ES-I3 (cell line): ENCODE measurements at regions not wholly inside any gene's neighbourhood (a gene's known extent, or its start where the extent isn't known, plus 50 kb on each side); places are given as distances from the start of the nearest gene placed in this dataset.
"Not testable (repeated sequence)": the region's sequence is repeated elsewhere in the genome, so short reads cannot be mapped to it uniquely, and the experiment has no call there.

ENCODE experiments used
- H3K36me3 ChIP-seq: 2 replicates; pipeline ENCODE4 v1.6.1; 2013; ENCODE audit warnings: mild to moderate bottlenecking, low read length, control low read depth, moderate library complexity; ENCODE audit not compliant: insufficient read depth
- H3K4me1 ChIP-seq: 2 replicates; pipeline ENCODE4 v1.6.1; 2013; ENCODE audit warnings: mild to moderate bottlenecking, control low read depth, low read length; ENCODE audit not compliant: insufficient read depth
- H3K9ac ChIP-seq: 2 replicates; pipeline ENCODE4 v1.6.1; 2013; ENCODE audit warnings: low read depth, mild to moderate bottlenecking, low read length, moderate library complexity
- H3K9me3 ChIP-seq: 2 replicates; pipeline ENCODE4 v1.6.1; 2013; ENCODE audit warnings: mild to moderate bottlenecking, low read length, moderate library complexity; ENCODE audit not compliant: control insufficient read depth, insufficient read depth

GRCh38 chr4:27966664-27967063, 1106.0 kb downstream of the STIM2 start:
- Histone ChIP-seq H3K9ac (no peak overlapping the region), H3K36me3 (no peaks in the 10 kb centered on the region), H3K9me3 (no peaks in the 10 kb centered on the region), H3K4me1 (no peaks in the 10 kb centered on the region)

GRCh38 chr4:27973056-27973455, 1112.4 kb downstream of the STIM2 start:
- no peaks in the 10 kb centered on the region for H3K36me3 ChIP-seq
- no peaks in the 10 kb centered on the region for H3K4me1 ChIP-seq
- no peaks in the 10 kb centered on the region for H3K9me3 ChIP-seq
- no peak overlapping the region for H3K9ac ChIP-seq

GRCh38 chr4:27973700-27974099, 1113.1 kb downstream of the STIM2 start:
- H3K4me1 ChIP-seq = no peaks in the 10 kb centered on the region
- no peak overlapping the region for H3K9ac ChIP-seq
- H3K9me3 ChIP-seq = no peaks in the 10 kb centered on the region
- no peaks in the 10 kb centered on the region for H3K36me3 ChIP-seq

GRCh38 chr4:27974339-27974738, 1113.7 kb downstream of the STIM2 start:
- Histone ChIP-seq H3K9me3 (no peaks in the 10 kb centered on the region), H3K4me1 (no peaks in the 10 kb centered on the region), H3K36me3 (no peaks in the 10 kb centered on the region), H3K9ac (no peak overlapping the region)

GRCh38 chr4:27974881-27975280, 1114.2 kb downstream of the STIM2 start:
- H3K36me3 ChIP-seq, H3K9ac ChIP-seq, H3K9me3 ChIP-seq, H3K4me1 ChIP-seq: not testable (repeated sequence)

GRCh38 chr4:27978427-27979109, 1117.9 kb downstream of the STIM2 start:
- H3K9me3 ChIP-seq, H3K4me1 ChIP-seq, H3K9ac ChIP-seq, H3K36me3 ChIP-seq: not testable (repeated sequence)

- no peak overlapping the region for H3K9ac ChIP-seq
- no peaks in the 10 kb centered on the region for H3K4me1 ChIP-seq
- H3K9me3 ChIP-seq = no peaks in the 10 kb centered on the region
- no peaks in the 10 kb centered on the region for H3K36me3 ChIP-seq
Observed at GRCh38 chr4:27985522-27985921, 1124.9 kb downstream of the STIM2 start.

GRCh38 chr4:27986476-27986875, 1125.8 kb downstream of the STIM2 start:
- Histone ChIP-seq H3K9ac (no peak overlapping the region), H3K9me3 (no peaks in the 10 kb centered on the region), H3K4me1 (no peaks in the 10 kb centered on the region), H3K36me3 (no peaks in the 10 kb centered on the region)

GRCh38 chr4:28001698-28002097, 1141.1 kb downstream of the STIM2 start:
- H3K9me3 ChIP-seq = no peaks in the 10 kb centered on the region
- no peaks in the 10 kb centered on the region for H3K4me1 ChIP-seq
- no peaks in the 10 kb centered on the region for H3K36me3 ChIP-seq
- H3K9ac ChIP-seq = no peak overlapping the region

GRCh38 chr4:28004520-28004919, 1143.9 kb downstream of the STIM2 start:
- Histone ChIP-seq H3K36me3 (no peaks in the 10 kb centered on the region), H3K4me1 (no peaks in the 10 kb centered on the region), H3K9ac (no peak overlapping the region), H3K9me3 (no peaks in the 10 kb centered on the region)

- H3K4me1 ChIP-seq = no peaks in the 10 kb centered on the region
- H3K36me3 ChIP-seq = no peaks in the 10 kb centered on the region
- H3K9ac ChIP-seq = no peak overlapping the region
- H3K9me3 ChIP-seq = no peaks in the 10 kb centered on the region
Observed at GRCh38 chr4:28006021-28006420, 1145.4 kb downstream of the STIM2 start.

- no peak overlapping the region for H3K9ac ChIP-seq
- no peaks in the 10 kb centered on the region for H3K4me1 ChIP-seq
- H3K36me3 ChIP-seq = no peaks in the 10 kb centered on the region
- no peaks in the 10 kb centered on the region for H3K9me3 ChIP-seq
Observed at GRCh38 chr4:28007693-28008092, 1147.1 kb downstream of the STIM2 start.

GRCh38 chr4:28009541-28009940, 1148.9 kb downstream of the STIM2 start:
- peaks cover 4% of the 10 kb centered on the region; the same call in 1 of the 2 replicates for H3K9me3 ChIP-seq
- H3K4me1 ChIP-seq = no peaks in the 10 kb centered on the region
- no peaks in the 10 kb centered on the region for H3K36me3 ChIP-seq
- H3K9ac ChIP-seq = no peak overlapping the region

GRCh38 chr4:28010577-28011240, 1150.1 kb downstream of the STIM2 start:
- H3K4me1 ChIP-seq = no peaks in the 10 kb centered on the region
- no peak overlapping the region for H3K9ac ChIP-seq
- H3K36me3 ChIP-seq = no peaks in the 10 kb centered on the region
- H3K9me3 ChIP-seq = peaks cover 8% of the 10 kb centered on the region; the same call in 1 of the 2 replicates

GRCh38 chr4:28014469-28014868, 1153.8 kb downstream of the STIM2 start:
- no peaks in the 10 kb centered on the region for H3K4me1 ChIP-seq
- H3K9me3 ChIP-seq = peaks cover 8% of the 10 kb centered on the region; the same call in 1 of the 2 replicates
- H3K36me3 ChIP-seq = no peaks in the 10 kb centered on the region
- H3K9ac ChIP-seq = no peak overlapping the region
